Heart right ventricle (tissue), 16 donors: ENCODE measurements at regions not wholly inside any gene's neighbourhood (a gene's known extent, or its start where the extent isn't known, plus 50 kb on each side); places are given as distances from the start of the nearest gene placed in this dataset.
"Not testable (repeated sequence)": the region's sequence is repeated elsewhere in the genome, so short reads cannot be mapped to it uniquely, and the experiment has no call there.

Source experiments
- ATAC-seq, 8 donors: fragments of 200-7000 bp; cut with Tn5 transposase; one replicate each; pipeline ENCODE4 v1.9.1; 2020; ENCODE audit warnings: mild to moderate bottlenecking in 8 of 8, moderate library complexity in 8 of 8, moderate number of reproducible peaks in 1 of 8
- DNase-seq, 2 donors: peaks; one replicate each; pipeline ENCODE4 v3.0.0-alpha.2; 2020
- H3K27ac ChIP-seq, 10 donors: fragments of 200-600 bp; sonication (generic) in 2 of 10; one replicate each; pipeline versions ENCODE4 v1.5.0 to v1.8.0; 2020 to 2022; ENCODE audit warnings: mild to moderate bottlenecking in 3 of 10
- H3K27me3 ChIP-seq, 7 donors: fragments of 200-600 bp; one replicate each; pipeline ENCODE4 v1.8.0; 2021 to 2022; ENCODE audit warnings: mild to moderate bottlenecking in 2 of 7
- H3K36me3 ChIP-seq, 9 donors: fragments of 200-600 bp; sonication (generic) in 1 of 9; one replicate each; pipeline versions ENCODE4 v1.5.0 to v1.8.0; 2020 to 2022; ENCODE audit warnings: mild to moderate bottlenecking in 2 of 9
- H3K4me1 ChIP-seq, 9 donors: fragments of 200-600 bp; sonication (generic) in 1 of 9; one replicate each; pipeline versions ENCODE4 v1.5.0 to v1.8.0; 2020 to 2022; ENCODE audit warnings: mild to moderate bottlenecking in 4 of 9
- H3K4me3 ChIP-seq, 10 donors: fragments of 200-600 bp; sonication (generic) in 2 of 10; one replicate each; pipeline versions ENCODE4 v1.5.0 to v1.8.0; 2020 to 2022; ENCODE audit warnings: mild to moderate bottlenecking in 7 of 10, moderate library complexity in 2 of 10
- H3K9me3 ChIP-seq, 11 donors: fragments of 200-600 bp in 10 of 11; sonication (generic) in 2 of 11; one replicate each; pipeline versions ENCODE4 v1.5.0 to v1.8.0; 2013 to 2022; ENCODE audit warnings: mild to moderate bottlenecking in 2 of 11, control low read depth in 1 of 11, moderate library complexity in 1 of 11
- CTCF ChIP-seq, 9 donors: fragments of 200-600 bp; sonication (generic) in 2 of 9; IDR thresholded peaks; one replicate each; pipeline versions ENCODE4 v1.5.0 to v1.8.0; 2021 to 2022; ENCODE audit warnings: antibody characterized with exemption in 9 of 9, mild to moderate bottlenecking in 5 of 9, moderate library complexity in 1 of 9
- WGBS, 2 donors: extraction: QIAGEN DNeasy Blood & Tissue Kit; methylation state at CpG; one replicate each; pipeline ENCODE4 v1.1.7; 2013; ENCODE audit warnings: inconsistent platforms in 1 of 2; 5-methylcytosine and 5-hydroxymethylcytosine counted together
- intact Hi-C, 10 donors: fragments of 100-400 bp; cut with DNase I; formaldehyde crosslinking; loops; one replicate each; pipeline versions ENCODE4 v1.11.1 to v1.14.2; 2022
- donor health status: Arrhythmogenic right ventricular cardiomyopathy.
- donor health status: ischemic (EF 13 %, LVEDD 7.1; RV severe dilation, severe dysfunction).
- donor health status: healthy with polysubstance abuse.
- donor health status: DM: no; HTN: yes; CAD: no.
- donor health status: DM: no; HTN: no; CAD: no.
- donor health status: ischemic (EF 25% LVEDD 6.9; RV normal size, moderate dysfunction).
- donor health status: ischemic (EF 25% LVEDD 5.7; RV mildly dilated, moderate dysfunction).
- donor health status: healthy.
- donor health status: DM: yes; HTN: yes; CAD: no.
- donor health status: Ischemic cardiomyopathy.
- donor health status: ischemic (EF 35%, LVEDD 5.7; RV mildly dilated, moderate dysfunction).
- donor health status: nonischemic (EF 11% LVEDD 7.7; RV severe dilation, severe dysfunction).
- donor health status: DM: yes; HTN: yes; CAD: no.
- donor health status: PGD.
- donor health status: ischemic (EF 29% LVEDD 5.4; RV normal size, mild dysfunction).
- donor health status: nonischemic (EF 23%, LVEDD 6.1; RV moderate dilation, normal function).

GRCh38 chr20:47907031-47907675 lies 121.9 kb upstream of the SULF2 start:
- Histone ChIP-seq H3K4me3 (no peak overlapping the region), H3K9me3 (no peaks in the 10 kb centered on the region), H3K36me3 (no peaks in the 10 kb centered on the region), H3K27ac (no peak overlapping the region), H3K4me1 (no peaks in the 10 kb centered on the region), H3K27me3 (peaks cover 0 to 50% (median 18%) of the 10 kb centered on the region in 7 donors)
- no peak for ATAC-seq
- DNase-seq: no peak
- WGBS, 2 donors: 68 to 72% methylated on average over 13 of the region's 13 CpGs
- TF ChIP-seq CTCF (IDR thresholded peaks at IDR 0.05): no peak
- intact Hi-C loops: no loop called here

DNA sequence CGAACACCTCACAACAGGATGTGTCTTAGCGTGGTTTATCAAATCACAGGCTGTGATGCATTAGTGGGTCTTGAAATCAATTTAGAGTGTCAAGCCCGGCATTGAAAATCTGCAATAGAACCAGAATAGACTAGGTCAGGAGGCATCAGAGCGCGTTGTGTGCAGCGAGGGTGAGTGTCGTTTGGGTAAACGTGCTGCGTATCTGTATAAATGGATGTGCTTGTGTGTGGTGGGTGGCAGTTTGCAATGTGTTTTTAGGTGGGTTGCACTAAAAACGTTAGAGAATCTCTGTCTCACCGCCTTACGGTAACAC lies 121.0 kb upstream of the SULF2 start:
- Histone ChIP-seq H3K27me3 (peaks cover 0 to 43% (median 18%) of the 10 kb centered on the region in 7 donors), H3K27ac (no peak overlapping the region), H3K36me3 (no peaks in the 10 kb centered on the region), H3K4me3 (no peak overlapping the region), H3K4me1 (no peaks in the 10 kb centered on the region), H3K9me3 (no peaks in the 10 kb centered on the region)
- no peak for TF ChIP-seq CTCF (IDR thresholded peaks at IDR 0.05)
- intact Hi-C loops: no loop called here
- no peak for ATAC-seq
- no peak for DNase-seq
- WGBS, 2 donors: 71% methylated on average over 12 of the region's 12 CpGs

DNA sequence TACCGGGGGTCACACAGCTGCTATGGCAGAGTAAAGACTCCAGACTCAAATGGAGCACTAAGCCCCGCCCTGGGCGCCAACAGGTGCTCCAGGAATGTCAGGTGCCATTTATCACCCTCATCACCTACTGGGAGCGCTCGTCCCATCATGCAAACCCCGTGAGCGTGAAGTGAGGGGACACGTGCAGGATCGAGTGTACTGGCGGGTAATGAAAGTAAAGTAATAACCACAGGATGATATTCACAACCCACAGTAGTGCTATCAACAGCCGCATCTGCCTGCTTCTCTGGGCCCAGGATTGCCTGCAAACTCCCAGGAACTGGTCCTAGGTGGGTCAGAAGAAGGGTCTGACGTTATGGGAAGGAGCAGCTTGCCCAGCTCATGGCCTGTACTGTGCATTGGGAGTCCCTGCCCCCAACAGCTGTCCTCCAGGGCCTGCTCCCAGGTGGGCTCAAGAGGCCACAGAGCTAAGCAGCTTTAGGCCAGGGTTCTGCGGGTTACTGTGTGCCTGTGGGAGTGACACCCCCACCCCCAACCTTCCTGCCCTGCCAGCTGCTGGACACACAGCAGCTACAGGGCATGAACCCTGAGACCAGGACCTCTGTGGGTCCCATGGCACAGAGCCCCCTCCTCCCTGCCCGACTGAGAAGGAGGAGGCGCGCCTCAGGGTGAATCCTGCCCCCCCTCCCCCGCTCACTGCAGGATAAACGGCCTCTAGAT lies 120.5 kb upstream of the SULF2 start:
- no peak overlapping the region for H3K4me3 ChIP-seq
- no peaks in the 10 kb centered on the region for H3K9me3 ChIP-seq
- no peak for DNase-seq
- TF ChIP-seq CTCF (IDR thresholded peaks at IDR 0.05): no peak
- no peaks in the 10 kb centered on the region for H3K36me3 ChIP-seq
- H3K27me3 ChIP-seq: peaks cover 0 to 38% (median 15%) of the 10 kb centered on the region in 7 donors
- no peak for ATAC-seq
- intact Hi-C loops: no loop called here
- no peak overlapping the region for H3K27ac ChIP-seq
- H3K4me1 ChIP-seq: no peaks in the 10 kb centered on the region
- WGBS, 2 donors: 76 to 84% methylated on average over 18 of the region's 18 CpGs

DNA sequence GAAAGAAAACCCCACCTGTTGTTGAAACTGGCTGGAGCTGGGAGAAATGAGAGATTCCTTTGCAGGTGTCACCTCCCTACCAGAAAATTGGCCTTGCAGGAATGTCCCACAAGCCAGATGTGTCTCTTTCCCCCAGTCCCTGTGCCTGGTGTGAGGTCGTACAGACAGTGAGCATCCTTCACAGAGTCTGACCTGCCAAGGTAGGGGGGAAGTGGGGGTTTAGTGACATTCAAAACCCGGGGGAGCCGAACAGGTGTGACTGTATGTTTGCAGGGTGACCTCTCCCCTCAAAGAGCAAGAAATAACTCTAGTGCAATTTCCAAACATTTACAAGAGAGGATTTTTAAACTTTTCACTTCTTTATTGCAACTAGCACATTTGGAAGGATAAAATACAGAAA lies 117.7 kb upstream of the SULF2 start:
- intact Hi-C loops, H3K4me3 ChIP-seq, DNase-seq, H3K27ac ChIP-seq, H3K4me1 ChIP-seq, H3K9me3 ChIP-seq, H3K36me3 ChIP-seq, ATAC-seq: not testable (repeated sequence)
- 62 to 85% methylated on average over 3 of the region's 3 CpGs for whole genome bisulfite sequencing, 2 donors
- peaks cover 0 to 16% (median 7%) of the 10 kb centered on the region in 7 donors for H3K27me3 ChIP-seq

DNA sequence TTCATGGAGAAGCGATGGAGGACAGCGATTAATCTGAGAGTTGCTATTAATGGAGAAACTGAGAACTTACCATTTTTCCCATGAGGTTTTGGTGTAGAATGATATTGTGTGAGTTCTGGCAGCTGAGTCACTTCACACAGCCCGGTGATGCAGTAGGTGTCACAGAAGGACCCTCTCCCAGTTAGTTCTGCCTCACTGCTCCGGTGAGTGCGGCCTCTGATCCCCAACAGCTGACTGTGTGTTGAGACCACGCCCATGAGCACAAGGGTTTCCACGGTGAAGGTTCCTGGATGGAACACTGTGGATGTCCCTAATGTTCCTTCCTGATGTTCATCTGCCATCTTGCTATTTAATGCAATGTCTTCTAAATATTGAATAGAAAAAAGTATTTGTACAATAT lies 114.0 kb upstream of the SULF2 start:
- ATAC-seq, H3K4me1 ChIP-seq, H3K27ac ChIP-seq, H3K9me3 ChIP-seq, H3K27me3 ChIP-seq, DNase-seq, H3K36me3 ChIP-seq, H3K4me3 ChIP-seq: not testable (repeated sequence)
- WGBS, 2 donors: no CpG with 5 or more reads among the region's 7 CpGs
- intact Hi-C loops: loop anchor here in 9 of 10 donors (5.0 to 10.0 kb wide), 6 partner anchors 55 to 618 kb away; no protein-coding TSS in a partner anchor
